Neural cell (in vitro differentiated cells): ENCODE measurements at regions not wholly inside any gene's neighbourhood (a gene's known extent, or its start where the extent isn't known, plus 50 kb on each side); places are given as distances from the start of the nearest gene placed in this dataset.

Experiments
- H2AFZ ChIP-seq: fragments of 200-600, 300-800 bp; sonication (generic), shearing (Covaris generic); 2 replicates; pipeline ENCODE4 v1.6.0; 2014; ENCODE audit warnings: low read depth, mild to moderate bottlenecking, antibody characterized with exemption, low read length, moderate library complexity
- H3F3A ChIP-seq: fragments of 200-600 bp; shearing (Covaris generic); 2 replicates; pipeline ENCODE4 v1.6.1; 2016; ENCODE audit warnings: mild to moderate bottlenecking, moderate library complexity, mixed read lengths, antibody characterized with exemption, low read length; ENCODE audit not compliant: insufficient read depth, poor library complexity, severe bottlenecking
- H3K27ac ChIP-seq: fragments of 200-600, 300-800 bp; sonication (generic), shearing (Covaris generic); 2 replicates; pipeline ENCODE4 v1.5.1; 2014; ENCODE audit warnings: mild to moderate bottlenecking, low read length, moderate library complexity
- H3K27me3 ChIP-seq: fragments of 300-800, 200-600 bp; sonication (generic), shearing (Covaris generic); 2 replicates; pipeline ENCODE4 v1.6.0; 2014; ENCODE audit warnings: mild to moderate bottlenecking, low read depth, low read length, moderate library complexity; ENCODE audit not compliant: insufficient read depth
- H3K36me3 ChIP-seq: fragments of 300-800, 200-600 bp; sonication (generic), shearing (Covaris generic); 2 replicates; pipeline ENCODE4 v1.5.1; 2014; ENCODE audit warnings: mild to moderate bottlenecking, antibody characterized with exemption, low read length, moderate library complexity; ENCODE audit not compliant: insufficient read depth
- H3K4me2 ChIP-seq: fragments of 300-800, 200-600 bp; sonication (generic), shearing (Covaris generic); 2 replicates; pipeline ENCODE4 v1.6.0; 2014; ENCODE audit warnings: mild to moderate bottlenecking, low read length
- H3K4me3 ChIP-seq: fragments of 300-800, 200-600 bp; sonication (generic), shearing (Covaris generic); 2 replicates; pipeline ENCODE4 v1.5.1; 2014; ENCODE audit warnings: mild to moderate bottlenecking, low read length, moderate library complexity
- H3K79me2 ChIP-seq: fragments of 200-600 bp; shearing (Covaris generic); replicated peaks from 2 replicates; pipeline ENCODE4 v1.6.0; 2014; ENCODE audit warnings: mild to moderate bottlenecking, low read length, moderate library complexity; ENCODE audit not compliant: insufficient read depth
- H3K9ac ChIP-seq: fragments of 300-800, 200-600 bp; sonication (generic), shearing (Covaris generic); 2 replicates; pipeline ENCODE4 v1.6.1; 2016; ENCODE audit warnings: mild to moderate bottlenecking, low read length, mixed read lengths
- H3K9me2 ChIP-seq: fragments of 200-600 bp; shearing (Covaris generic); 2 replicates; pipeline ENCODE4 v1.6.1; 2016; ENCODE audit warnings: mild to moderate bottlenecking, low read length, mixed read lengths; ENCODE audit not compliant: insufficient read depth
- H3K9me3 ChIP-seq: fragments of 200-600, 300-800 bp; sonication (generic), shearing (Covaris generic); 2 replicates; pipeline ENCODE4 v1.6.1; 2016; ENCODE audit warnings: mild to moderate bottlenecking, mixed run types, low read length, moderate library complexity, mixed read lengths
- H4K20me1 ChIP-seq: fragments of 200-600 bp; shearing (Covaris generic); 2 replicates; pipeline ENCODE4 v1.6.1; 2016; ENCODE audit warnings: mild to moderate bottlenecking, mixed run types; ENCODE audit not compliant: insufficient read depth
- EP300 ChIP-seq: fragments of 450-650 bp; conservative IDR thresholded peaks from 2 replicates; pipeline ENCODE4 v1.6.1; 2014; ENCODE audit warnings: antibody characterized with exemption, mild to moderate bottlenecking, moderate library complexity; ENCODE audit not compliant: poor library complexity, severe bottlenecking
- EZH2 ChIP-seq: fragments of 200-600, 300-800 bp; shearing (Covaris generic), sonication (generic); IDR thresholded peaks from 2 replicates; pipeline ENCODE4 v1.6.1; 2014; ENCODE audit warnings: antibody characterized with exemption, low read length, borderline replicate concordance, mild to moderate bottlenecking; ENCODE audit not compliant: insufficient read depth, poor library complexity, severe bottlenecking
- MXI1 ChIP-seq: fragments of 450-650 bp; conservative IDR thresholded peaks from 2 replicates; pipeline ENCODE4 v1.6.1; 2014; ENCODE audit warnings: antibody characterized with exemption, mild to moderate bottlenecking; ENCODE audit not compliant: poor library complexity, severe bottlenecking
- POLR2AphosphoS5 ChIP-seq: IDR thresholded peaks from 2 replicates; pipeline ENCODE4 v1.6.1; 2012
- RAD21 ChIP-seq: fragments of 450-650 bp; conservative IDR thresholded peaks from 2 replicates; pipeline ENCODE4 v1.6.1; 2014; ENCODE audit warnings: antibody characterized with exemption, mild to moderate bottlenecking, moderate library complexity
- SMC3 ChIP-seq: fragments of 450-650 bp; conservative IDR thresholded peaks from 2 replicates; pipeline ENCODE4 v1.6.1; 2014; ENCODE audit warnings: antibody characterized with exemption, mild to moderate bottlenecking, moderate library complexity; ENCODE audit not compliant: poor library complexity
- TAF1 ChIP-seq: IDR thresholded peaks from 2 replicates; pipeline ENCODE4 v1.6.1; 2012; ENCODE audit warnings: low read depth
- TF ChIP-seq, protein P1 (sequence below): IDR thresholded peaks from 2 replicates; pipeline ENCODE4 v1.6.1; 2012; ENCODE audit warnings: borderline replicate concordance
- TF ChIP-seq, protein P2 (sequence below): fragments of 450-650 bp; IDR thresholded peaks from 2 replicates; pipeline ENCODE4 v1.5.1; 2014; ENCODE audit warnings: antibody characterized with exemption, mild to moderate bottlenecking, moderate library complexity; ENCODE audit not compliant: poor library complexity, severe bottlenecking

DNA sequence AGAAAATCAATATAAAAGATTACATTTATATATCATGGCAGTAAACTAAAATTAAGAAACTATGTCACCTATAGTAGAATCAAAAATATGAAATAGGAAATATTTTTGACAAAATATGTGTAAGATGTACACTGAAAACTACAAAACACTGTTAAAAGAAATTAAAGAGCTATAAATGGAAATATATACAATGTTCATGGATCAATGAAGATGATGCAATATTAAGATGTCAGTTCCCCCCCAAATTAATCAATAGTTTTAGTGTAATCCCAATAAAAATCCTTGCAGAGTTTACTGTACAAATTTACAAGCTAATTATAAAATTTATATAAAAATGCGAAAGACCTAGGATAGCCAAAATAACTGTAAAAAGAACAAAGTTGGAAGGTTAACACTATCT lies 173.0 kb upstream of the ADRA1B start:
- Histone ChIP-seq H3K27me3 (no peaks in the 10 kb centered on the region), H3F3A (no peaks in the 10 kb centered on the region), H3K79me2 (no peaks in the 10 kb centered on the region), H4K20me1 (no peaks in the 10 kb centered on the region), H3K9ac (no peak overlapping the region), H3K27ac (no peak overlapping the region), H3K4me2 (no peak overlapping the region), H3K4me3 (no peak overlapping the region), H3K36me3 (no peaks in the 10 kb centered on the region), H3K9me3 (no peaks in the 10 kb centered on the region), H2AFZ (no peak overlapping the region), H3K9me2 (no peaks in the 10 kb centered on the region)
- TF ChIP-seq EP300 (no peak), POLR2AphosphoS5 (no peak), RAD21 (no peak)

DNA sequence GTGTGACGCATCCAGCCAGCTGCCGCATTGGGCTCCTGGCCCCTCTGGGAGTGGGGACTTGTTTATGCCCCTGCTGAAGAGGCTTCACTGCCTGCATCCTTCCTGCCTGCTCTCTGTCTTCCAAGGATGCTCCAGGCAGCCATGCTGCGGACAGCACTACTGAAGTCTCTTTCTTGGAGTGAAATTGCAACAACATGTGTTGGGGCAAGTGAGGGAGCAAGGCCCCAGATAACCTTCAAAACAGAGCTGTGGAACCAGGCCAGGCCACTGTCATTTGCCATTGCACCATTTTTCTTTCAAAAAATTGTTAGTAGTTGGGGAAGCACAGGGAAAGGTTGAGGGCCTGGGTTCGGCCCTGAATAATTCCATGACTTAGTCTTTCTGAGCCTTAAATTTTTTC lies 169.6 kb upstream of the ADRA1B start:
- H3F3A ChIP-seq: no peaks in the 10 kb centered on the region
- no peaks in the 10 kb centered on the region for H3K9me3 ChIP-seq
- H3K4me3 ChIP-seq: no peak overlapping the region
- no peak overlapping the region for H3K4me2 ChIP-seq
- H3K27ac ChIP-seq: no peak overlapping the region
- no peaks in the 10 kb centered on the region for H3K36me3 ChIP-seq
- no peak overlapping the region for H2AFZ ChIP-seq
- H3K9me2 ChIP-seq: no peaks in the 10 kb centered on the region
- no peaks in the 10 kb centered on the region for H4K20me1 ChIP-seq
- H3K79me2 ChIP-seq: no peaks in the 10 kb centered on the region
- H3K27me3 ChIP-seq: no peaks in the 10 kb centered on the region
- no peak overlapping the region for H3K9ac ChIP-seq
- TF ChIP-seq, protein P1, sequence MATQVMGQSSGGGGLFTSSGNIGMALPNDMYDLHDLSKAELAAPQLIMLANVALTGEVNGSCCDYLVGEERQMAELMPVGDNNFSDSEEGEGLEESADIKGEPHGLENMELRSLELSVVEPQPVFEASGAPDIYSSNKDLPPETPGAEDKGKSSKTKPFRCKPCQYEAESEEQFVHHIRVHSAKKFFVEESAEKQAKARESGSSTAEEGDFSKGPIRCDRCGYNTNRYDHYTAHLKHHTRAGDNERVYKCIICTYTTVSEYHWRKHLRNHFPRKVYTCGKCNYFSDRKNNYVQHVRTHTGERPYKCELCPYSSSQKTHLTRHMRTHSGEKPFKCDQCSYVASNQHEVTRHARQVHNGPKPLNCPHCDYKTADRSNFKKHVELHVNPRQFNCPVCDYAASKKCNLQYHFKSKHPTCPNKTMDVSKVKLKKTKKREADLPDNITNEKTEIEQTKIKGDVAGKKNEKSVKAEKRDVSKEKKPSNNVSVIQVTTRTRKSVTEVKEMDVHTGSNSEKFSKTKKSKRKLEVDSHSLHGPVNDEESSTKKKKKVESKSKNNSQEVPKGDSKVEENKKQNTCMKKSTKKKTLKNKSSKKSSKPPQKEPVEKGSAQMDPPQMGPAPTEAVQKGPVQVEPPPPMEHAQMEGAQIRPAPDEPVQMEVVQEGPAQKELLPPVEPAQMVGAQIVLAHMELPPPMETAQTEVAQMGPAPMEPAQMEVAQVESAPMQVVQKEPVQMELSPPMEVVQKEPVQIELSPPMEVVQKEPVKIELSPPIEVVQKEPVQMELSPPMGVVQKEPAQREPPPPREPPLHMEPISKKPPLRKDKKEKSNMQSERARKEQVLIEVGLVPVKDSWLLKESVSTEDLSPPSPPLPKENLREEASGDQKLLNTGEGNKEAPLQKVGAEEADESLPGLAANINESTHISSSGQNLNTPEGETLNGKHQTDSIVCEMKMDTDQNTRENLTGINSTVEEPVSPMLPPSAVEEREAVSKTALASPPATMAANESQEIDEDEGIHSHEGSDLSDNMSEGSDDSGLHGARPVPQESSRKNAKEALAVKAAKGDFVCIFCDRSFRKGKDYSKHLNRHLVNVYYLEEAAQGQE: no peak
- TF ChIP-seq TAF1: no peak

DNA sequence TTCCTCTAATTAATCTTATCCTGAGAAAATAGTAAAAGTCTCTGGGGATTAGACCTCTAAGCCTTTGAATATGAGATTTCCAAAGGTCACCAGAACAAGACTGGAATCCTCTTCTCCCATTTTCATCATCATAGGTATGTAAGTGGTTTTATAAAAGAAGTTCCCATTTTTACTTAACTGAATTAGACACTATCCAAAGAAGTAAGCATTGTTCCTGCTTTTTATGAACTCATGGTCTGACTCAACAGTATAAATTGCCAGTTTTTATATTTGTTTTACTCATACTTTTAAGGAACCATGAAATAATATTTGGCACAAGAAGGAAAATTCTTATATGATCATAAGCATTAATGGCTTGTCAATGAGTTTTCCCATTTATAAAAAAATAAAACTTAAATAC lies 167.1 kb upstream of the ADRA1B start:
- Histone ChIP-seq H3F3A (no peaks in the 10 kb centered on the region), H3K36me3 (no peaks in the 10 kb centered on the region), H3K9me2 (no peaks in the 10 kb centered on the region), H4K20me1 (no peaks in the 10 kb centered on the region), H3K9me3 (no peaks in the 10 kb centered on the region), H3K27me3 (no peaks in the 10 kb centered on the region), H3K79me2 (no peaks in the 10 kb centered on the region), H2AFZ (no peak overlapping the region), H3K27ac (no peak overlapping the region), H3K4me3 (no peak overlapping the region), H3K9ac (no peak overlapping the region), H3K4me2 (no peak overlapping the region)
- no peak for TF ChIP-seq EZH2
- no peak for TF ChIP-seq EP300
- TF ChIP-seq RAD21: no peak
- no peak for TF ChIP-seq POLR2AphosphoS5
- TF ChIP-seq, protein P2, sequence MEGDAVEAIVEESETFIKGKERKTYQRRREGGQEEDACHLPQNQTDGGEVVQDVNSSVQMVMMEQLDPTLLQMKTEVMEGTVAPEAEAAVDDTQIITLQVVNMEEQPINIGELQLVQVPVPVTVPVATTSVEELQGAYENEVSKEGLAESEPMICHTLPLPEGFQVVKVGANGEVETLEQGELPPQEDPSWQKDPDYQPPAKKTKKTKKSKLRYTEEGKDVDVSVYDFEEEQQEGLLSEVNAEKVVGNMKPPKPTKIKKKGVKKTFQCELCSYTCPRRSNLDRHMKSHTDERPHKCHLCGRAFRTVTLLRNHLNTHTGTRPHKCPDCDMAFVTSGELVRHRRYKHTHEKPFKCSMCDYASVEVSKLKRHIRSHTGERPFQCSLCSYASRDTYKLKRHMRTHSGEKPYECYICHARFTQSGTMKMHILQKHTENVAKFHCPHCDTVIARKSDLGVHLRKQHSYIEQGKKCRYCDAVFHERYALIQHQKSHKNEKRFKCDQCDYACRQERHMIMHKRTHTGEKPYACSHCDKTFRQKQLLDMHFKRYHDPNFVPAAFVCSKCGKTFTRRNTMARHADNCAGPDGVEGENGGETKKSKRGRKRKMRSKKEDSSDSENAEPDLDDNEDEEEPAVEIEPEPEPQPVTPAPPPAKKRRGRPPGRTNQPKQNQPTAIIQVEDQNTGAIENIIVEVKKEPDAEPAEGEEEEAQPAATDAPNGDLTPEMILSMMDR: no peak
- TF ChIP-seq, protein P1: no peak
- no peak for TF ChIP-seq SMC3
- no peak for TF ChIP-seq MXI1
- TF ChIP-seq TAF1: no peak
